ENCODE measurements at regions not wholly inside any gene's neighbourhood (a gene's known extent, or its start where the extent isn't known, plus 50 kb on each side); places are given as distances from the start of the nearest gene placed in this dataset.
"Not testable (repeated sequence)": the region's sequence is repeated elsewhere in the genome, so short reads cannot be mapped to it uniquely, and the experiment has no call there.

- not testable (repeated sequence) for TF ChIP-seq CTCF (IDR thresholded peaks at IDR 0.05; ENCODE audit: insufficient read depth, low read length); POLR2AphosphoS5 (IDR thresholded peaks at IDR 0.05; ENCODE audit: low read depth)
Measured at GRCh38 chr9:62908271-62908670, 1718.4 kb downstream of the SPATA31A7 start.

Measured in HL-60 (cell line).